ENCODE measurements at regions not wholly inside any gene's neighbourhood (a gene's known extent, or its start where the extent isn't known, plus 50 kb on each side); places are given as distances from the start of the nearest gene placed in this dataset.

- DNase-seq: no peak
These were observed 808.4 kb upstream of the LUZP2 start for GRCh38 chr11:23688411-23688810.

DNA sequence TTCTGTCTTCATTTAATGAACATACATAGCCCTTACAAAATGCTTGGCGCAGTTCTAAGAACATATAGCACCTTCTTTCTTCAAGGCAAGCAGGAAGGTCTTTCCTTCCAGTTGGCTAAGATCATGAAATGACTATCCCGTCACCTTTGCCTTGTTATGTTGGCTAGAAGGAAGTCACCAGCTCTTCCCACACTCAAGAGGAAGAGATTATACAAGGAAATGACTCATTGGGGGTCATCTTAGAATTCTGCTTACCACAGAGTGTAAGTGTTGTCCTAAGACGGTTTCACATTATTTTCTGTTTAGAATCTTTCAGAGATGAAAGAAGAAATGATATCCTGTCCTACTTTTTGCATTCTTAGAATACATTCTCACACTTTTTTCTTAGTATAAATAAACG is 808.0 kb upstream of the LUZP2 start:
- DNase-seq: no peak

- no peak for DNase-seq
These were observed 800.0 kb upstream of the LUZP2 start for GRCh38 chr11:23696688-23697415.

- DNase-seq: no peak
These were observed 792.7 kb upstream of the LUZP2 start for GRCh38 chr11:23704183-23704582.

DNA sequence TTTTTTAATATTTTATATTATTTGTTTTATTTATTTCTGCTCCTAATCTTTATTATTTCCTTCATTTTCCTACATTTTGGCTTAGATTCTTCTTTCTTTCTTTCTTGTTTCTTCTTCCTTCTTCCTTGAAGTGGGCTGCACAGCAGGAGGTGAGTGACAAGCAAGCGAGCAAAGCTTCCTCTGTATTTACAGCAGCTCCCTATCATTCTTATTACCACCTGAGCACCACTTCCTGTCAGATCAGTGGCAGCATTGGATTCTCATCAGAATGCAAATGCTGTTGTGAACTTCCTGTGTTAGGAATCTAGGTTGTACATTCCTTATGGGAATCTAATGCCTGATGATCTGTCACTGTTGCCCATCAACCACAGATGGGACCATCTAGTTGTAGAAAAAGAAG is 784.9 kb upstream of the LUZP2 start:
- DNase-seq: no peak

DNA sequence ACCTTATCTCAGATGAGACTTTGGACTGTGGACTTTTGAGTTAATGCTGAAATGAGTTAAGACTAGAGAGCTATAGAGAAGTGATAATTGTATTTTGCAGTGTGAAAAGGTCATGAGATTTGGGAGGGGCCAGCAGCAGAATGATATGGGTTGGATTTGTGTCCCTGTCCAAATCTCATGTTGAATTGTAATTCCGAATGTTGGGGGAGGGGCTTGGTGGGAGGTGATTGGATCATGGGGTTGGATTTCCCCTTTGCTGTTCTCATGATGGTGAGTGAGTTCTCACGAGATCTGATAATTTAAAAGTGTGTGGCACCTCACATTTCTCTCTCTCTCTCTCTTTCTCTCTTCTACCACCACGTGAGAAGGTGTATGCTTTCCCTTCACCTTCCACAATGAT is 777.8 kb upstream of the LUZP2 start:
- DNase-seq: no peak

GRCh38 chr11:23723861-23724260 is 773.0 kb upstream of the LUZP2 start:
- DNase-seq: no peak

DNA sequence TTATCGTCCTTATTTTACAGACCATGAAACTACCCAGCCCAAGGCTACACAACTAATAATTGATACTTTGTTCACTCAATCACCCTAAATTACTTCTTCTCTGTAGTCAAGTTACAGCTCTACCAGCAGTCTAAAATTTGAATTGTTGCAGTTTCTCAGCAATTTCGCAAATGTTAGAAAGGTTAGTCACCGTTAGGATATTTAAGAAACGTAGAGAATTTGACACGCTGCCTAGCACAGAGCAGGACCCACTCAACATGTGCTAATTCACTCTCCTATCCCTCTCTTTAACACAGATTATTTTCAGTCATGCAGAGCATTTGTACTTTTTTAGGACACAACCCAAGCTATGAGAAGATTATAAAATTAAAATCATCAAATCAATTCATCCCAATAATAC is 771.1 kb upstream of the LUZP2 start:
- DNase-seq: no peak

- no peak for DNase-seq
These were observed 769.5 kb upstream of the LUZP2 start for GRCh38 chr11:23727387-23727786.

DNA sequence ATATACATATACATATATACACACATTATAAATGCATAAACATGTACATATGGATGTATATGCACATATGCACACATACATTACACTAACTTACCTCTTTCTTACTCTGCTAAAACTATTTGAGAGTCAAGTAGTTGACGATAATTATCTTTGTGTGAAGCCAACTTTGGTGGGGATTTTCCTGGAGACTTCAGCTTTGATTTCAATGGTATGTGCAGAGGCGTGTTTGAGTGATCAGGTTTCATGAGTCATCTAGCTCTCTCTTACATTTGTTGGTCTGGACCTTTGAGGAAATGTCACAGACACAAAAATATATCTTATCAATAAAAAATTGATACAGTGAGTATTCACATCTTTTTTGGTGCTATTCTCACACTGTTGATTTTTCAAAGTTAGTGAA is 769.1 kb upstream of the LUZP2 start:
- DNase-seq: no peak

GRCh38 chr11:23729088-23729487 is 767.8 kb upstream of the LUZP2 start:
- DNase-seq: no peak

GRCh38 chr11:23730307-23730998 is 766.4 kb upstream of the LUZP2 start:
- no peak for DNase-seq

GRCh38 chr11:23732026-23732425 is 764.8 kb upstream of the LUZP2 start:
- DNase-seq: no peak

DNA sequence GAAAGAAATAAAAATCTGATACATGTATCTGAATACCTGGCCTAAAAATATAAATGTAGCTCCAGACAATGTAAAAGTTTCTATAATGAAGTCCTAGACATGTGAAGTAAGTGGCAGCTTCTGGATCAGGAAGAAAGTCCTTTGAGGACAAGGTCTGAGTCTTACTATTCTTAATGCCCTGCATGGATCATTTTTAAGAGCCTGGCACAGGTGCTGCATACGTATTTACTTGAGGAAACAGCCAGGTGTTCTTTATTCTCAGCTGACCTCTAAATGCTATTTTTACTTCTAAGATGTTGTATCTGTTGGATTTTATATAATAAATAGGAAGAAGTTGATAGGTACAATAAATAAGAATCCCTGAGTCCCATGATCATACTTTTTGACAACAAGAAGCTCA is 750.0 kb upstream of the LUZP2 start:
- no peak for DNase-seq

- DNase-seq: no peak
These were observed 747.0 kb upstream of the LUZP2 start for GRCh38 chr11:23749762-23750430.

GRCh38 chr11:23751280-23751679 is 745.6 kb upstream of the LUZP2 start:
- DNase-seq: no peak

GRCh38 chr11:23755076-23755475 is 741.8 kb upstream of the LUZP2 start:
- no peak for DNase-seq

DNA sequence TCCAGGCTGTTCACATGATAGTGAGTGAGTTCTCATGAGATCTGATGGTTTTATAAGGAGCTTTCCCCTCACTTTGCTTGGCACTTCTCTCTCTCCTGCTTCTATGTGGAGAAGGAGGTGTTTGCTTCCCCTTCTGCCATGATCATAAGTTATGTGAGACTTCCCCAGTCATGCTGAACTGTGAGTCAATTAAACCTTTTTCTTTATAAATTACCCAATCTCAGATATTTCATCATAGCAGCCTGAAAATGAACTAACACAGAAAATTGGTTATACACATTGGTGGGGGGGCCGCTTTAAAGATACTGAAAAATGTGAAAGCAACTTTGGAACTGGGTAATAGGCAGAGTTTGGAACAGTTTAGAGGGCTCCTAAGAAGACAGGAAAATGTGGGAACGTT is 741.1 kb upstream of the LUZP2 start:
- no peak for DNase-seq

GRCh38 chr11:23759489-23759888 is 737.4 kb upstream of the LUZP2 start:
- DNase-seq: no peak

DNA sequence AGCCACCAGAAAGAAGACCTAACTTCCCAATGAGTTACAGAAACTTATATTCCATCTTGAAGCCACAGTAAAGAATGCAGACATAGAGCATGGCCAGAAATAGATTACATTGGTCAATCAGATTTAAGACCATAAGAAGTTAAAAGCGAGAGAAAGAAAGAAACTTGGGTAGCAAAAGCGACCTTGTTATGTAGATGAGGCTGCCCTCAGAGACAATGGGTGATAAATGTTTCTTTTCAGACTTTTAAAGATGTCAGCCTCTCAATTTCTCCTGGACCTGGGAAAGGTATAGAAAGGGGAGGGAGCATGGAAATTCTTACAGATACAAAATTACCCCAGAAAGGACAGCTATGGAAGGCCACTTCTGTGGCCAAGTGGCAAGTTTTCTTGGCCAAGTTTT is 732.6 kb upstream of the LUZP2 start:
- no peak for DNase-seq

DNA sequence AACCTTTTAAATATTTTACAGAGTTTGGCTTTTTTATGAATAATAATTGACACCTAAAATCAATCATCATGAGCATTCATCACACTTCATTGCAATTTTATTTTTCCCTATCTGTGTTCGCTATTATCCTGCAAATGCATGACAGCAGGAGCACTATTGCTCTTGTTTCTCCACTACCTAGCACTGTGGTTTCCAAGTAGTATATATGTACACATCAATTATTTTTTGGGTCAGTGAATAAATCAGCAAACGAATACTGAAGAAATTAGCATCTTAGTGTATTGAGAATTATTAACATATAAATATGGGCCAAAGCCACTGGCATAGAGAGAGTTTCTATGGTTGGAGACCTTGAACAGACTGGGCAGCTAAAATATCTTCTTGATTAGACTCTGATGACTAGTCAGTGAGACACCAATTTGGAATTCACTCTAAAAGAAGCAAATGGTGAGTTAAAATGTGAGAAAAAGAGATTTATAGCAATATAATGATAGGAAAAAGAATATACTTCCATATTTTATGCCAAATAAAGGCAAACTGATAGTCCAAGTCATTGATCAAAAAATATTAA is 731.1 kb upstream of the LUZP2 start:
- no peak for DNase-seq

- no peak for DNase-seq
These were observed 729.3 kb upstream of the LUZP2 start for GRCh38 chr11:23767576-23767975.

- DNase-seq: no peak
These were observed 727.6 kb upstream of the LUZP2 start for GRCh38 chr11:23769214-23769613.

DNA sequence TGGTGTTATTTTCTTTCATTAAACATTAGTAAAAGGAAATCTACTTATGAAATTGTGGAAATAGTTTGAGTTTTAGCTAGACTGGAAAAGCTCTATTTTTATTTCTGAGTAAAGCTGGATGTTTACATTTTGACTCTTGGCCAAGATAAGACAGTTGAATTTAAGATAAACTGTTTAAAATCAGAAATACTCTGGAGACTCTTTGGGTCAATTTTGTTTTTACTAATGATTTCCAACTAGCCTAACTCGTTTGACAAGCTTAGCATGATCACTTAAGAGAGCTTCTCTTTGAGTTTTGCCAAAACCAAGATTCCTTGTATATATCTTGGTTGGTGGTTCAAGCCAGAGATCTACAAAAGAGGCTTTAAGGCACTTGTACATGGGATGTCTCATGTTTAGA is 724.8 kb upstream of the LUZP2 start:
- no peak for DNase-seq

Data from bone marrow (tissue), 2 donors.